HEK293T (cell line): ENCODE measurements at regions not wholly inside any gene's neighbourhood (a gene's known extent, or its start where the extent isn't known, plus 50 kb on each side); places are given as distances from the start of the nearest gene placed in this dataset.

Source experiments
- CTCF ChIA-PET: fragments of 350-600 bp; formaldehyde crosslinking; extraction: SDS; loops from one replicate; lab custom pipeline; 2021; ENCODE audit warnings: antibody characterized with exemption, inconsistent platforms; lab: Yijun Ruan, JAX
- POLR2A ChIA-PET: fragments of 350-600 bp; formaldehyde crosslinking; extraction: SDS; loops from one replicate; lab custom pipeline; 2020; ENCODE audit warnings: antibody characterized with exemption, inconsistent platforms; lab: Yijun Ruan, JAX
- DNase-seq: peaks from one replicate; pipeline ENCODE4 v3.0.0; 2012; ENCODE audit warnings: mixed read lengths; ENCODE audit errors: extremely low spot score
- ARNT ChIP-seq: fragments of 450-650 bp; IDR thresholded peaks from 2 replicates; pipeline ENCODE4 v1.6.1; 2017; ENCODE audit warnings: mild to moderate bottlenecking
- BHLHE40 ChIP-seq: fragments of 450-650 bp; IDR thresholded peaks from 2 replicates; pipeline ENCODE4 v1.6.1; 2016; ENCODE audit warnings: mild to moderate bottlenecking, moderate library complexity, borderline replicate concordance
- CTBP1 ChIP-seq: fragments of 450-650 bp; IDR thresholded peaks from 2 replicates; pipeline ENCODE4 v1.6.1; 2016; ENCODE audit warnings: borderline replicate concordance
- ELF4 ChIP-seq: fragments of 450-650 bp; IDR thresholded peaks from 2 replicates; pipeline ENCODE4 v1.6.1; 2017; ENCODE audit warnings: antibody characterized with exemption
- FOXA1 ChIP-seq: fragments of 450-650 bp; IDR thresholded peaks from 2 replicates; pipeline ENCODE4 v1.6.1; 2016; ENCODE audit warnings: mild to moderate bottlenecking
- FOXK2 ChIP-seq: fragments of 450-650 bp; IDR thresholded peaks from 2 replicates; pipeline ENCODE4 v1.6.1; 2016; ENCODE audit warnings: mild to moderate bottlenecking
- FOXM1 ChIP-seq: fragments of 450-650 bp; IDR thresholded peaks from 2 replicates; pipeline ENCODE4 v1.6.1; 2017; ENCODE audit warnings: mild to moderate bottlenecking, borderline replicate concordance
- HDGF ChIP-seq: fragments of 450-650 bp; IDR thresholded peaks from 2 replicates; pipeline ENCODE4 v1.6.1; 2017; ENCODE audit warnings: antibody characterized with exemption, borderline replicate concordance
- L3MBTL2 ChIP-seq: fragments of 450-650 bp; conservative IDR thresholded peaks from 2 replicates; pipeline ENCODE4 v1.6.1; 2016; ENCODE audit warnings: mild to moderate bottlenecking
- LEF1 ChIP-seq: fragments of 450-650 bp; IDR thresholded peaks from 2 replicates; pipeline ENCODE4 v1.6.1; 2017; ENCODE audit warnings: mild to moderate bottlenecking, borderline replicate concordance
- NFRKB ChIP-seq: fragments of 450-650 bp; IDR thresholded peaks from 2 replicates; pipeline ENCODE4 v1.6.1; 2016; ENCODE audit warnings: mild to moderate bottlenecking, moderate library complexity
- PKNOX1 ChIP-seq: fragments of 450-650 bp; IDR thresholded peaks from 2 replicates; pipeline ENCODE4 v1.6.1; 2016
- SP1 ChIP-seq: fragments of 450-650 bp; IDR thresholded peaks from 2 replicates; pipeline ENCODE4 v1.6.1; 2017
- SUZ12 ChIP-seq: fragments of 450-650 bp; IDR thresholded peaks from 2 replicates; pipeline ENCODE4 v1.6.1; 2016; ENCODE audit warnings: mild to moderate bottlenecking
- TARDBP ChIP-seq: fragments of 450-650 bp; IDR thresholded peaks from 2 replicates; pipeline ENCODE4 v1.6.1; 2016
- ZNF384 ChIP-seq: fragments of 450-650 bp; IDR thresholded peaks from 2 replicates; pipeline ENCODE4 v1.6.1; 2016

DNA sequence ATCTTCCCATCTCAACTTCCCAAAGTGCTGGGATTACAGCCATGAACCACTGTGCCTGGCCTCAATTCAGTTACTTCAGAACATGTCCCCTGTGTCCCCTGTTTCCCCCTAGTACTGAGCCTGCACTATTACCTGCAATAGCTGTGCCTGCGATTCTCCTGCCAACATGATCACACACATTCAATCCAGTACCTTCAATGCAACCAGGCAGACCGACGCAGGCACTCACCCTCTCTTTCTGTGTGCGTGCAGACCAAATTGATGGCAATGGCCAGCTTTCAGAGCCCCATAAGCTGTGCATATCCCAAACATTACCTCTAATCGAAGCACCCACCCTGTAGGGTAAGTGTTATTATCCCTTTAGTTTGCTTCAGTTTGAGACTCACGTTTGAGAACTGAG is 73.0 kb upstream of the EPHB3 start:
- no peak for DNase-seq
- CTCF ChIA-PET = no interaction called here
- POLR2A ChIA-PET = no interaction called here
- TF ChIP-seq FOXA1 (no peak), ELF4 (no peak), PKNOX1 (no peak), BHLHE40 (no peak), FOXM1 (no peak), CTBP1 (no peak), SUZ12 (no peak), FOXK2 (no peak), LEF1 (no peak), ARNT (no peak), NFRKB (no peak), L3MBTL2 (no peak), ZNF384 (no peak), HDGF (no peak), TARDBP (no peak)

DNA sequence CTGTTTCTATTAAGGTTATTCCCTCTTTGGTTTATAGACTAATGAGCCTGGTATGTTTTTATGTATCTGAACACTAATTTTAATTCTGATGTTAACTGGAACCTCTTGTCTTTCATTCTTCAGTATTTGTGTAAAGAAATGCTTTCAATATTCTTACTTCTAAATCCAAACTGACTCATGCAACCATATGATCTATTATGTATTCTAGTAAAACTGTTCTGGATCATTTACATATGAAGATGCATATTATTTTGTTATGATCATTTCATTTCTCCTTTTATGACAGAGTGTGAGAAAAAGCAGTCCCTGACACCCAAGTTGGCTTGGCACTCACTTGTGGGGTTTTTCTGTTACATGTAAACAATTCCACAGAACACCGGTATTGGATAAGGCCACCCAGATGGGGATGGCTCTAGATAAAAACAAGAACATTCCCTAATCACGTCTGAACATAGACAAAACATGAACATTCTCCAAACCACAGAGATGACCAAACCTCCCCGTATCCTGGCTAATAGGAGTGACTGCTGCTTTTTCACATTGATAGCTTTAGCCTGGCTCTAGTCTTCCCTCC is 72.2 kb upstream of the EPHB3 start:
- POLR2A ChIA-PET = no interaction called here
- CTCF ChIA-PET = no interaction called here
- TF ChIP-seq ELF4 (no peak), CTBP1 (no peak), TARDBP (no peak), HDGF (no peak), ZNF384 (no peak), LEF1 (no peak), SP1 (no peak), NFRKB (no peak), PKNOX1 (no peak), L3MBTL2 (no peak)
- DNase-seq = no peak

DNA sequence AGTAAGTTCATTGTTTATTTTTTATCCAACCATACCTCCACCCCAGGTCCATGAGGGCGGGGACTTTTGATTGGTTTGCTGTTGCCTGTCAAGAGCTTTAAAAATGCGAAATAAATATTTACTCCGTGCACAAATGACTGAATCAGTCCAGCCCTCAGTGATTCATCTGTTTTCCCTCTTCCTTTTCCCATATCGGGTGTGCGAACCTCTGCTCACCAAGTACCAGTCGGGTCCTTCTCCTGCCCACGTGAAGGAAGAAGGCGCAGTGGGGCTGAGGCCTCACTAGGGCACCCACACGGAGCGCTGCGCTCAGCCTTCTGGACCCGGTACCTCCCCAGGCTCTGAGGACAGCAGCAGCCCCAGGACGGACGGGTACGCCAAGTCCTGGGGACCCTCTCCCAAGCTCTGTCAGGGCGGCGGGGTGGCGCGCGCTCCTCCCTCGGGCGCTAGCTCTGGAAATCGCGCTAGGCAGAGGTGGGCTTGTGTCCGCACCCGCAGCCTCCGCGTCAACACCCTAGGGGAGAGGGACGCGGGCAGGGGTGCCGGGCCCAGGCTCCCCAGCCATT is 70.5 kb upstream of the EPHB3 start:
- POLR2A ChIA-PET = no interaction called here
- TF ChIP-seq NFRKB (no peak), SP1 (no peak), SUZ12 (no peak), ELF4 (no peak), BHLHE40 (no peak)
- no peak for DNase-seq
- CTCF ChIA-PET = interaction anchor here (1.0 kb wide), 1 partner anchor 23 kb away, joined by 4 read pairs; no protein-coding TSS in a partner anchor

GRCh38 chr3:184491867-184492615 is 69.5 kb upstream of the EPHB3 start:
- ChIA-PET POLR2A (no interaction called here), CTCF (no interaction called here)
- DNase-seq = no peak
- TF ChIP-seq LEF1 = no peak
- no peak for TF ChIP-seq FOXA1
- TF ChIP-seq BHLHE40 = no peak
- TF ChIP-seq L3MBTL2 = no peak
- TF ChIP-seq HDGF = no peak
- TF ChIP-seq FOXK2 = no peak
- no peak for TF ChIP-seq SUZ12
- TF ChIP-seq ARNT = no peak
- TF ChIP-seq PKNOX1 = no peak
- TF ChIP-seq TARDBP = no peak
- no peak for TF ChIP-seq CTBP1
- TF ChIP-seq SP1 = no peak

DNA sequence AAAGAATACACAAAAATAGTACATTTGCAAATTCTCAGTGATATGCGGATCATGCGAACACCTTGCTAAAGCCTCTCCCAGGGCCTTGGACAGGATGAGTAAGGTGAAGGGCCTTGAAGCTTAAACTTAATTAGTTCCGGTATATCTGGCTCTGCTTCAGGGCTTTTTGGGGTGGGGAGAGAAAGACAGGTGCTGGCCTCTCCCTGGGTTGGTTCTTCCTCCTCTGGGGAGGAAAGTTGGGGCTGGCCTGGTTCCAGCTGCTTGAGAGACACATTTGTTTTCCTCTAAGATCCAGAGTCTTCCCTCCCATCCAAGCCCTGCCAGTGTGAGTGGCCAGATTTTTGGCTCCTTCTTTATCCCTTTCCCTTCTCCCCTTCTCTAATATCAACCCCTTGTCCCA is 64.7 kb upstream of the EPHB3 start:
- TF ChIP-seq FOXK2 (no peak), FOXA1 (no peak), ARNT (no peak), LEF1 (no peak), PKNOX1 (no peak), ZNF384 (no peak), NFRKB (no peak), L3MBTL2 (no peak), BHLHE40 (no peak), TARDBP (no peak), SUZ12 (no peak), CTBP1 (no peak), SP1 (no peak), ELF4 (no peak), HDGF (no peak)
- CTCF ChIA-PET = no interaction called here
- no peak for DNase-seq
- POLR2A ChIA-PET = no interaction called here
